HL-60 (cell line): ENCODE measurements at regions not wholly inside any gene's neighbourhood (a gene's known extent, or its start where the extent isn't known, plus 50 kb on each side); places are given as distances from the start of the nearest gene placed in this dataset.

ENCODE experiments used
- DNase-seq, 2 experiments: peaks; one replicate each; pipeline ENCODE4 v3.0.0-alpha.2; 2010 to 2020; ENCODE audit warnings: low read depth in 1 of 2, low spot score in 1 of 2
- H3K27ac ChIP-seq: fragments of 250-450 bp; sonication (Bioruptor Pico); replicated peaks from 2 replicates; pipeline ENCODE4 v1.5.1; 2020; ENCODE audit warnings: mild to moderate bottlenecking, moderate library complexity
- H3K27me3 ChIP-seq: fragments of 250-450 bp; sonication (Bioruptor Pico); 2 replicates; pipeline ENCODE4 v1.5.1; 2021; ENCODE audit warnings: mild to moderate bottlenecking, moderate library complexity; ENCODE audit not compliant: insufficient read depth, poor library complexity, severe bottlenecking
- H3K4me3 ChIP-seq: replicated peaks from 2 replicates; pipeline ENCODE4 v1.5.1; 2011; ENCODE audit warnings: mild to moderate bottlenecking, control low read depth, low read length; ENCODE audit not compliant: insufficient read depth
- CTCF ChIP-seq: IDR thresholded peaks from one replicate; pipeline ENCODE4 v1.5.1; 2011; ENCODE audit warnings: low read length, control low read depth, inconsistent platforms; ENCODE audit not compliant: insufficient read depth
- GABPA ChIP-seq: IDR thresholded peaks from 2 replicates; pipeline ENCODE4 v1.6.1; 2012; ENCODE audit warnings: low read depth
- POLR2AphosphoS5 ChIP-seq: IDR thresholded peaks from 2 replicates; pipeline ENCODE4 v1.6.1; 2012; ENCODE audit warnings: low read depth
- REST ChIP-seq: IDR thresholded peaks from 2 replicates; pipeline ENCODE4 v1.6.1; 2012; ENCODE audit warnings: low read depth; ENCODE audit not compliant: insufficient replicate concordance
- SPI1 ChIP-seq: IDR thresholded peaks from 2 replicates; pipeline ENCODE4 v1.6.1; 2012; ENCODE audit warnings: low read depth, mild to moderate bottlenecking, borderline replicate concordance

- Histone ChIP-seq H3K27me3 (peaks cover 14% of the 10 kb centered on the region), H3K4me3 (no peak overlapping the region), H3K27ac (no peak overlapping the region)
- DNase-seq: no peak
- no peak for TF ChIP-seq POLR2AphosphoS5
- TF ChIP-seq REST: no peak
- TF ChIP-seq SPI1: no peak
- TF ChIP-seq GABPA: no peak
- TF ChIP-seq CTCF: no peak
These were observed 215.3 kb upstream of the SSTR4 start for GRCh38 chr20:22819784-22820183.

- no peak overlapping the region for H3K27ac ChIP-seq
- DNase-seq: no peak
- TF ChIP-seq GABPA (no peak), POLR2AphosphoS5 (no peak), CTCF (no peak), REST (no peak), SPI1 (no peak)
- H3K27me3 ChIP-seq: peaks cover 3% of the 10 kb centered on the region
- no peak overlapping the region for H3K4me3 ChIP-seq
These were observed 213.9 kb upstream of the SSTR4 start for GRCh38 chr20:22821081-22821727.

- no peak overlapping the region for H3K4me3 ChIP-seq
- H3K27me3 ChIP-seq: no peaks in the 10 kb centered on the region
- no peak for TF ChIP-seq CTCF
- no peak for TF ChIP-seq GABPA
- TF ChIP-seq REST: no peak
- no peak for TF ChIP-seq SPI1
- no peak for TF ChIP-seq POLR2AphosphoS5
- no peak overlapping the region for H3K27ac ChIP-seq
- no peak for DNase-seq
These were observed 213.3 kb upstream of the SSTR4 start for GRCh38 chr20:22821796-22822195.
